Testis (tissue), 2 donors: ENCODE measurements at regions not wholly inside any gene's neighbourhood (a gene's known extent, or its start where the extent isn't known, plus 50 kb on each side); places are given as distances from the start of the nearest gene placed in this dataset.

Experiments used
- DNase-seq: peaks from one replicate; pipeline ENCODE4 v3.0.0-alpha.2; 2019
- H3K27ac ChIP-seq, 2 donors: fragments of 200-600 bp; sonication (generic); one replicate each; pipeline ENCODE4 v1.5.1; 2019
- H3K27me3 ChIP-seq: fragments of 200-600 bp; sonication (generic); one replicate; pipeline ENCODE4 v1.5.1; 2019
- H3K36me3 ChIP-seq: fragments of 200-600 bp; sonication (generic); one replicate; pipeline ENCODE4 v1.5.1; 2017; ENCODE audit warnings: low read depth; ENCODE audit errors: missing control alignments
- H3K4me1 ChIP-seq: fragments of 200-600 bp; sonication (generic); one replicate; pipeline ENCODE4 v1.5.1; 2019
- H3K4me3 ChIP-seq, 2 donors: fragments of 200-600 bp; sonication (generic); one replicate each; pipeline ENCODE4 v1.5.1; 2017 to 2019
- H3K9me3 ChIP-seq: fragments of 200-600 bp; sonication (generic); one replicate; pipeline ENCODE4 v1.5.1; 2017
- POLR2A ChIP-seq: fragments of 450-650 bp; IDR thresholded peaks from one replicate; pipeline ENCODE4 v1.6.1; 2017; ENCODE audit warnings: antibody characterized with exemption, mild to moderate bottlenecking, moderate library complexity
- WGBS, 2 donors: methylation state at CpG; one replicate each; pipeline ENCODE4 v1.1.5; 2018; 5-methylcytosine and 5-hydroxymethylcytosine counted together
- intact Hi-C: fragments of 100-400 bp; cut with DNase I; formaldehyde crosslinking; loops from one replicate; pipeline ENCODE4 v1.15.1; 2023; ENCODE audit warnings: low total_unique reads
- TF ChIP-seq, protein P1 (sequence below), 3 experiments: fragments of 450-650 bp in 2 of 3; fragments of 200-600 bp in 1 of 3; sonication (generic) in 1 of 3; IDR thresholded peaks; one replicate each; pipeline ENCODE4 v1.5.1; 2016 to 2019; ENCODE audit warnings: antibody characterized with exemption in 3 of 3, mild to moderate bottlenecking in 2 of 3, moderate library complexity in 1 of 3

GRCh38 chr11:109892321-109892794 lies 200.8 kb upstream of the ZC3H12C start:
- 94 to 100% methylated on average over 4 of the region's 4 CpGs for WGBS, 2 donors
- no peak for DNase-seq
- no peaks in the 10 kb centered on the region for H3K36me3 ChIP-seq
- H3K4me1 ChIP-seq = no peaks in the 10 kb centered on the region
- H3K27ac ChIP-seq = no peak overlapping the region
- no peaks in the 10 kb centered on the region for H3K27me3 ChIP-seq
- H3K9me3 ChIP-seq = no peaks in the 10 kb centered on the region
- TF ChIP-seq, protein P1, sequence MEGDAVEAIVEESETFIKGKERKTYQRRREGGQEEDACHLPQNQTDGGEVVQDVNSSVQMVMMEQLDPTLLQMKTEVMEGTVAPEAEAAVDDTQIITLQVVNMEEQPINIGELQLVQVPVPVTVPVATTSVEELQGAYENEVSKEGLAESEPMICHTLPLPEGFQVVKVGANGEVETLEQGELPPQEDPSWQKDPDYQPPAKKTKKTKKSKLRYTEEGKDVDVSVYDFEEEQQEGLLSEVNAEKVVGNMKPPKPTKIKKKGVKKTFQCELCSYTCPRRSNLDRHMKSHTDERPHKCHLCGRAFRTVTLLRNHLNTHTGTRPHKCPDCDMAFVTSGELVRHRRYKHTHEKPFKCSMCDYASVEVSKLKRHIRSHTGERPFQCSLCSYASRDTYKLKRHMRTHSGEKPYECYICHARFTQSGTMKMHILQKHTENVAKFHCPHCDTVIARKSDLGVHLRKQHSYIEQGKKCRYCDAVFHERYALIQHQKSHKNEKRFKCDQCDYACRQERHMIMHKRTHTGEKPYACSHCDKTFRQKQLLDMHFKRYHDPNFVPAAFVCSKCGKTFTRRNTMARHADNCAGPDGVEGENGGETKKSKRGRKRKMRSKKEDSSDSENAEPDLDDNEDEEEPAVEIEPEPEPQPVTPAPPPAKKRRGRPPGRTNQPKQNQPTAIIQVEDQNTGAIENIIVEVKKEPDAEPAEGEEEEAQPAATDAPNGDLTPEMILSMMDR (IDR thresholded peaks at IDR 0.05) = no peak
- no peak for TF ChIP-seq POLR2A
- intact Hi-C loops = no loop called here
- H3K4me3 ChIP-seq = no peak overlapping the region

DNA sequence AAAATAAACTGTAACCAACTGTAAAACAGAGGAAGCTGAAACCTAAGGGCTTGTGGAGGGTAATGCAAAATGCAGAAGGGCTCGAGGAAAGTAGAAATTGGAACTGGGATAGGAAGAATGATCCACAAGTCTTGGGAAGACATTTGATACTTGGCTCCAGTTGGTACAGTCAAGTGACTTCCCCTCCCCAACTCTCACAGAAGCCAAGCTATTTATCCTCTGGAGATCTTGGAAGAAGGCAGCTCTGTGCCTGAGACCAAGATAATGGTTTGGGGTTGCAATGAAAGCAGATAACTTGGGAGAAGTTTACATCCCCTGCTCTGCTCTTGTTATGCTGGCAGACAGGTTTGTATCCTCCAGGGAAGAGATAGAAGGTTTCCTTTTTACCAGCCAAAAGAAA lies 198.9 kb upstream of the ZC3H12C start:
- no peaks in the 10 kb centered on the region for H3K27me3 ChIP-seq
- no peak overlapping the region for H3K4me3 ChIP-seq
- intact Hi-C loops = no loop called here
- no peak overlapping the region for H3K27ac ChIP-seq
- 80 to 92% methylated on average over 1 of the region's 1 CpG for WGBS, 2 donors
- no peaks in the 10 kb centered on the region for H3K36me3 ChIP-seq
- TF ChIP-seq POLR2A = no peak
- TF ChIP-seq, protein P1 (IDR thresholded peaks at IDR 0.05) = no peak
- no peaks in the 10 kb centered on the region for H3K4me1 ChIP-seq
- H3K9me3 ChIP-seq = no peaks in the 10 kb centered on the region
- DNase-seq = no peak

DNA sequence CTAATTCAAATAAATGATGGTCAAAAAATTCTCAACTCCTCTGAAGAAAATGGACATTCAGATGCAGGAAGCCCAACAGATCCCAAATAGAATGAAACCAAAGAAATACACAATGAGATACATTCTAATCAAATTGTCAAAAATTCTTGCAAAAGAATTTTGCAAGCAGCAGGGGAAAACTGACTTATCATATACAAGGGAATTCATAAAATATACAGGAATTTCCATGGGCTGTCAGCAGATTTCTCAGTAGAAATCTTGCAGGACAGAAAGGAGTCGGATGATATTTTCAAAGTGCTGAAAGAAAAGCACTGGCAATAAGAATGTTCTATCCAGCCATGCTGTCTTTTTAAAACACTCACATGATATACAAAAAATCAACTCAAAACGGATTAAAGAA lies 194.6 kb upstream of the ZC3H12C start:
- no peak for TF ChIP-seq POLR2A
- TF ChIP-seq, protein P1 (IDR thresholded peaks at IDR 0.05) = no peak
- WGBS, 2 donors = 81 to 93% methylated on average over 2 of the region's 2 CpGs
- Histone ChIP-seq H3K4me1 (no peaks in the 10 kb centered on the region), H3K4me3 (no peak overlapping the region), H3K36me3 (no peaks in the 10 kb centered on the region), H3K27me3 (no peaks in the 10 kb centered on the region), H3K9me3 (no peaks in the 10 kb centered on the region), H3K27ac (no peak overlapping the region)
- intact Hi-C loops = no loop called here
- DNase-seq = no peak

DNA sequence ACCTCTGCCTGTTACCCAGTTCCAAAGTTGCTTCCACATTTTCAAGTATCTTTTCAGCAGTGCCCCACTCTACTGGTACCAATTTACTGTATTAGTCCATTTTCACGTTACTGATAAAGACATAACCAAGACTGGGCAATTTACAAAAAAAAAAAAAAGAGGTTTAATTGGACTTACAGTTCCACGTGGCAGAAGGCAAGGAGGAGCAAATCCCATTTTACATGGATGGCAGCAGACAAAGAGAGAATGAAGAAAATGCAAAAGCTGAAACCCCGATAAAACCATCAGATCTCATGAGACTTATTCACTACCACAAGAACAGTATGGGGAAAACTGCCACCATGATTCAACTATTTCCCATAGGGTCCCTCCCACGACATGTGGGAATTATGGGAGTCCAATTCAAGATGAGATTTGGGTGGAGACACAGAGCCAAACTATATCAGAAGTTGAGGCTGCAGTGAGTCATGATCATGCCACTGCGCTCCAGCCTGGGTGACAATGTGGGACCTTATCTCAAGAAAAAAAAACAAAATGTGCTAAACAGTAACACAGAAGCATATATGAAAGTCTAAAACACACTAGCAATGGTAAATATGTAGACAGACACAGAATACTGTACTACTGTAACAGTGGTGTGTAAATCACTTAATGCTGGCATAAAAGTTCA lies 190.3 kb upstream of the ZC3H12C start:
- no peak for DNase-seq
- H3K27ac ChIP-seq = no peak overlapping the region
- H3K36me3 ChIP-seq = no peaks in the 10 kb centered on the region
- no peak for TF ChIP-seq POLR2A
- TF ChIP-seq, protein P1 (IDR thresholded peaks at IDR 0.05) = no peak
- no peaks in the 10 kb centered on the region for H3K9me3 ChIP-seq
- H3K4me3 ChIP-seq = no peak overlapping the region
- H3K27me3 ChIP-seq = no peaks in the 10 kb centered on the region
- WGBS, 2 donors = 68 to 89% methylated on average over 5 of the region's 5 CpGs
- intact Hi-C loops = no loop called here
- no peaks in the 10 kb centered on the region for H3K4me1 ChIP-seq

- 16 to 67% methylated on average over 2 of the region's 2 CpGs for WGBS, 2 donors
- H3K36me3 ChIP-seq = no peaks in the 10 kb centered on the region
- DNase-seq = no peak
Measured at GRCh38 chr11:109911488-109911887, 181.7 kb upstream of the ZC3H12C start.

More at GRCh38 chr11:109911488-109911887, 181.7 kb upstream of the ZC3H12C start:
- H3K4me1 ChIP-seq = no peaks in the 10 kb centered on the region
- H3K4me3 ChIP-seq = no peak overlapping the region
- H3K27ac ChIP-seq = no peak overlapping the region
- no peaks in the 10 kb centered on the region for H3K9me3 ChIP-seq
- H3K27me3 ChIP-seq = no peaks in the 10 kb centered on the region
- intact Hi-C loops = no loop called here
- no peak for TF ChIP-seq POLR2A
- TF ChIP-seq, protein P1 (IDR thresholded peaks at IDR 0.05) = no peak
